H54 (cell line): ENCODE measurements at regions not wholly inside any gene's neighbourhood (a gene's known extent, or its start where the extent isn't known, plus 50 kb on each side); places are given as distances from the start of the nearest gene placed in this dataset.
"Not testable (repeated sequence)": the region's sequence is repeated elsewhere in the genome, so short reads cannot be mapped to it uniquely, and the experiment has no call there.

Experiments
- DNase-seq: peaks from one replicate; pipeline ENCODE4 v3.0.0; 2011; ENCODE audit warnings: low spot score, mixed read lengths; ENCODE audit not compliant: insufficient read length
- FAIRE-seq: peaks from 3 replicates; lab custom pipeline; 2011; peaks lifted over from hg19 to GRCh38; lab: Jason Lieb, UNC
- POLR2A ChIP-seq: IDR thresholded peaks from 2 replicates; pipeline ENCODE4 v1.6.1; 2011; ENCODE audit warnings: low read depth, mild to moderate bottlenecking, low read length

GRCh38 chr5:117759849-117760499 lies 1185.4 kb upstream of the SEMA6A start:
- TF ChIP-seq POLR2A: no peak
- DNase-seq (no peak), FAIRE-seq (no peak)

- DNase-seq: no peak
- FAIRE-seq: no peak
- TF ChIP-seq POLR2A: no peak
Observed at GRCh38 chr5:117752403-117752802, 1177.8 kb upstream of the SEMA6A start.

GRCh38 chr5:117748336-117748735 lies 1173.7 kb upstream of the SEMA6A start:
- no peak for TF ChIP-seq POLR2A
- FAIRE-seq: no peak
- DNase-seq: no peak

GRCh38 chr5:117743337-117743736 lies 1168.7 kb upstream of the SEMA6A start:
- FAIRE-seq (no peak), DNase-seq (no peak)
- no peak for TF ChIP-seq POLR2A

GRCh38 chr5:117741655-117742206 lies 1167.1 kb upstream of the SEMA6A start:
- FAIRE-seq: no peak
- DNase-seq: no peak
- no peak for TF ChIP-seq POLR2A

GRCh38 chr5:117740268-117740667 lies 1165.6 kb upstream of the SEMA6A start:
- TF ChIP-seq POLR2A: no peak
- FAIRE-seq (no peak), DNase-seq (no peak)

- TF ChIP-seq POLR2A: no peak
- FAIRE-seq (no peak), DNase-seq (no peak)
Observed at GRCh38 chr5:117738571-117738970, 1163.9 kb upstream of the SEMA6A start.

- no peak for FAIRE-seq
- DNase-seq: no peak
- TF ChIP-seq POLR2A: no peak
Observed at GRCh38 chr5:117736698-117737097, 1162.1 kb upstream of the SEMA6A start.

- no peak for TF ChIP-seq POLR2A
- DNase-seq (no peak), FAIRE-seq (no peak)
Observed at GRCh38 chr5:117734056-117734455, 1159.4 kb upstream of the SEMA6A start.

- no peak for TF ChIP-seq POLR2A
- DNase-seq (no peak), FAIRE-seq (no peak)
Observed at GRCh38 chr5:117733051-117733450, 1158.4 kb upstream of the SEMA6A start.

- DNase-seq (no peak), FAIRE-seq (no peak)
- TF ChIP-seq POLR2A: no peak
Observed at GRCh38 chr5:117732264-117732663, 1157.6 kb upstream of the SEMA6A start.

- FAIRE-seq (no peak), DNase-seq (no peak)
- TF ChIP-seq POLR2A: no peak
Observed at GRCh38 chr5:117731446-117731845, 1156.8 kb upstream of the SEMA6A start.

GRCh38 chr5:117720784-117721183 lies 1146.2 kb upstream of the SEMA6A start:
- not testable (repeated sequence) for FAIRE-seq, DNase-seq

- no peak for TF ChIP-seq POLR2A
- no peak for FAIRE-seq
- DNase-seq: no peak
Observed at GRCh38 chr5:117719413-117719812, 1144.8 kb upstream of the SEMA6A start.

GRCh38 chr5:117713585-117714198 lies 1139.1 kb upstream of the SEMA6A start:
- FAIRE-seq (no peak), DNase-seq (no peak)
- TF ChIP-seq POLR2A: no peak
